ENCODE measurements at regions not wholly inside any gene's neighbourhood (a gene's known extent, or its start where the extent isn't known, plus 50 kb on each side); places are given as distances from the start of the nearest gene placed in this dataset.
A peak's percentile ranks its signal among the peaks of the same experiment; 100 is the strongest.

DNA sequence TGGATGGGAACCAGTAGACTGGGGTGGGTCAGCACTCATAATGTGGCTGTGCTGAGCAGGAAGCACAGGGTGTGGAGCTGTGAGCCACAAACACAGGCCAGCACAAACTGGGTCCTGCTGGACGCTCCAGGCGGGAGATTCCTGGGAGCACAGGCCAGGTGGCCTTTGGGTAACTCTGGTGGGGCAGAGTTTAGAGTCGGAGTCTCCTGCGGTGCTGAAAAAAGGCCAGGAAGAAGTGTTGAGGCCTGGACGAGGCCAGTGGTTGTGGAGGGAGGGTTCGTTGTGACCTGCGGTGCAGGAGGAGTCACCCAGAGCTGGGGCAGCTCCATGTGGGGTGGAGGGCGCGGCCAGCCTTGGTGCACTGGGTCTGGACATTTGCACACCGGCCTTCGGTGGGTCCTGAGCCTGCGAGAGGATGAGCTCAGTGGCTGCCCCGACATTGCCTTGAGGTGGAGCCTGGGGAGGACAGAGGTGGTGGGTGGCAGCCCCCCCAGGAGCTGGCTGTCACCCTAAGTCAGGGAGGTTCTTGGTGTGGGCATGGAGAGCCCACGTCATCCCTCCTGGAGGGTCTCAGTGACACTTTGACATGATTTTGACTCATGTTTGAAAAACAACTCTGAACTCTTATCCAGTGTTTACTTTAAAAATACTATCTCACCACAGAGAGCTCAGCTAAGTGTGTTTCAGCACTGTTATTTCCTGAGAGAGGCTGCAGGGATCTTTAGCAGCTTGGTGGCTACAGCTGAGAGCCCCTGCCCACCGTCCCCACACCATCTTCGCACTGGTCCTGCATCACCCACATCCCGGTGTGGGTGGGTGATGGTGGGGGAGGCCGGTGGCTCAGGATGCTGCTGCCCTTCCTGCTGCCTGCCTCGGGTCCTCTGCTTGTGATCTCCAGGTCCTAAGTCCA, 98.7 kb downstream of the NPIPB11 start:
- in situ Hi-C loops (cut with MboI; ENCODE audit: low sequenced_read_pairs) (no loop called here), dilution Hi-C loops (cut with HindIII; ENCODE audit: low sequenced_read_pairs, unreplicated experiment) (no loop called here), intact Hi-C loops (cut with micrococcal nuclease) (no loop called here)
- Histone ChIP-seq H3K9me1 (ENCODE audit: insufficient read depth, low read length) (peaks cover 27% of the 10 kb centered on the region), H2BK15ac (ENCODE audit: low read depth, low read length) (peak overlapping the region; percentile 96; the same call in 2 of the 3 replicates), H2BK5ac (ENCODE audit: low read depth, low read length, poor library complexity, severe bottlenecking) (peak overlapping the region; percentile 86), H3K14ac (replicated peaks; ENCODE audit: low read depth, low read length) (peak overlapping the region; percentile 99), H2AFZ (replicated peaks; ENCODE audit: low read length, poor library complexity) (peak overlapping the region; percentile 71), H4K5ac (ENCODE audit: low read depth, low read length) (peak overlapping the region; percentile 98), H2BK120ac (ENCODE audit: low read depth, low read length) (peak overlapping the region; percentile 99), H3K27me3 (ENCODE audit: control insufficient read depth, insufficient read depth, low read length) (no peaks in the 10 kb centered on the region), H3K4me1 (ENCODE audit: control insufficient read depth, insufficient read depth, low read length) (peaks cover 25% of the 10 kb centered on the region), H3K27ac (ENCODE audit: insufficient read depth, low read length) (peak overlapping the region; percentile 99), H2AK9ac (replicated peaks; ENCODE audit: low read depth, low read length, poor library complexity) (peak overlapping the region; percentile 52), H3K4me2 (ENCODE audit: low read depth, low read length) (no peak overlapping the region), H3K4ac (ENCODE audit: low read depth, low read length) (peak overlapping the region; percentile 100), H4K20me1 (ENCODE audit: insufficient read depth, low read length) (no peaks in the 10 kb centered on the region), H3K9ac (ENCODE audit: low read depth, low read length) (peak overlapping the region; percentile 70), H2BK20ac (ENCODE audit: low read depth, low read length) (peak overlapping the region; percentile 100), H3K79me1 (ENCODE audit: low read depth in 1 of 2, low read length in 2 of 2) (peaks cover 0 to 12% of the 10 kb centered on the region in 2 experiments; a peak in 1 of 4 replicates), H2AK5ac (ENCODE audit: low read depth, low read length) (peak overlapping the region; percentile 100), H4K91ac (ENCODE audit: insufficient read depth, low read depth, low read length) (peak overlapping the region; percentile 100), H3K23ac (ENCODE audit: low read depth, low read length) (peak overlapping the region; percentile 94), H4K8ac (ENCODE audit: low read depth in 2 of 2, low read length in 2 of 2) (peak overlapping the region; percentile 96 to 100), H3K4me3 (ENCODE audit: insufficient read depth, low read depth, low read length) (no peak overlapping the region), H3K36me3 (ENCODE audit: control insufficient read depth, insufficient read depth, low read length) (peaks cover 5% of the 10 kb centered on the region), H3K18ac (ENCODE audit: low read depth, low read length) (peak overlapping the region; percentile 100), H3K9me3 (ENCODE audit: control insufficient read depth, insufficient read depth, low read length) (no peaks in the 10 kb centered on the region), H3K56ac (ENCODE audit: extremely low read depth, insufficient read depth, low read length) (peak overlapping the region; percentile 75)
- CTCF ChIA-PET = no interaction called here
- 52% methylated on average over 4 of the region's 19 CpGs; no CpG with 5 or more reads in 1 of the 2 experiments for WGBS, 2 experiments (ENCODE audit: extremely low coverage in 2 of 2, insufficient read length in 1 of 2)
- DNase-seq = peak; percentile 79
- ATAC-seq (ENCODE audit: low read depth) = peak; percentile 89
- POLR2A ChIA-PET (ENCODE audit: unreplicated experiment) = no interaction called here
- no TSS peak for BruUV-seq (replicated peaks)
- TF ChIP-seq MAFK (IDR thresholded peaks at IDR 0.05; ENCODE audit: low read depth, low read length) (no peak), NFE2L2 (IDR thresholded peaks at IDR 0.05; ENCODE audit: low read depth, low read length) (no peak), RCOR1 (IDR thresholded peaks at IDR 0.05; ENCODE audit: insufficient replicate concordance, low read length) (peak; percentile 37), CEBPB (IDR thresholded peaks at IDR 0.05; ENCODE audit: low read depth, low read length) (no peak), FOS (IDR thresholded peaks at IDR 0.05; ENCODE audit: low read depth, low read length) (peak; percentile 58; the same call in 1 of the 2 replicates), BHLHE40 (IDR thresholded peaks at IDR 0.05; ENCODE audit: low read depth, low read length) (no peak), SMC3 (IDR thresholded peaks at IDR 0.05; ENCODE audit: low read depth, low read length) (peak; percentile 6; the same call in 1 of the 2 replicates), RFX5 (IDR thresholded peaks at IDR 0.05; ENCODE audit: low read depth, low read length) (no peak), RAD21 (IDR thresholded peaks at IDR 0.05; ENCODE audit: low read length) (no peak; the same call in 1 of the 2 replicates), MAZ (IDR thresholded peaks at IDR 0.05; ENCODE audit: borderline replicate concordance, low read depth, low read length) (peak; percentile 50; the same call in 1 of the 2 replicates), POLR2A (IDR thresholded peaks at IDR 0.05; ENCODE audit: low read depth, low read length) (no peak), CHD1 (IDR thresholded peaks at IDR 0.05; ENCODE audit: low read depth, low read length) (no peak)
- TF ChIP-seq, protein P1, sequence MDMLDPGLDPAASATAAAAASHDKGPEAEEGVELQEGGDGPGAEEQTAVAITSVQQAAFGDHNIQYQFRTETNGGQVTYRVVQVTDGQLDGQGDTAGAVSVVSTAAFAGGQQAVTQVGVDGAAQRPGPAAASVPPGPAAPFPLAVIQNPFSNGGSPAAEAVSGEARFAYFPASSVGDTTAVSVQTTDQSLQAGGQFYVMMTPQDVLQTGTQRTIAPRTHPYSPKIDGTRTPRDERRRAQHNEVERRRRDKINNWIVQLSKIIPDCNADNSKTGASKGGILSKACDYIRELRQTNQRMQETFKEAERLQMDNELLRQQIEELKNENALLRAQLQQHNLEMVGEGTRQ (IDR thresholded peaks at IDR 0.05; ENCODE audit: low read depth, low read length) = no peak
- TF ChIP-seq, protein P2, sequence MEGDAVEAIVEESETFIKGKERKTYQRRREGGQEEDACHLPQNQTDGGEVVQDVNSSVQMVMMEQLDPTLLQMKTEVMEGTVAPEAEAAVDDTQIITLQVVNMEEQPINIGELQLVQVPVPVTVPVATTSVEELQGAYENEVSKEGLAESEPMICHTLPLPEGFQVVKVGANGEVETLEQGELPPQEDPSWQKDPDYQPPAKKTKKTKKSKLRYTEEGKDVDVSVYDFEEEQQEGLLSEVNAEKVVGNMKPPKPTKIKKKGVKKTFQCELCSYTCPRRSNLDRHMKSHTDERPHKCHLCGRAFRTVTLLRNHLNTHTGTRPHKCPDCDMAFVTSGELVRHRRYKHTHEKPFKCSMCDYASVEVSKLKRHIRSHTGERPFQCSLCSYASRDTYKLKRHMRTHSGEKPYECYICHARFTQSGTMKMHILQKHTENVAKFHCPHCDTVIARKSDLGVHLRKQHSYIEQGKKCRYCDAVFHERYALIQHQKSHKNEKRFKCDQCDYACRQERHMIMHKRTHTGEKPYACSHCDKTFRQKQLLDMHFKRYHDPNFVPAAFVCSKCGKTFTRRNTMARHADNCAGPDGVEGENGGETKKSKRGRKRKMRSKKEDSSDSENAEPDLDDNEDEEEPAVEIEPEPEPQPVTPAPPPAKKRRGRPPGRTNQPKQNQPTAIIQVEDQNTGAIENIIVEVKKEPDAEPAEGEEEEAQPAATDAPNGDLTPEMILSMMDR (conservative IDR thresholded peaks at IDR 0.05; ENCODE audit: low read depth, low read length) = no peak

Data from IMR-90 (cell line).